GM19239 (cell line): ENCODE measurements at regions not wholly inside any gene's neighbourhood (a gene's known extent, or its start where the extent isn't known, plus 50 kb on each side); places are given as distances from the start of the nearest gene placed in this dataset.
"Not testable (repeated sequence)": the region's sequence is repeated elsewhere in the genome, so short reads cannot be mapped to it uniquely, and the experiment has no call there.

Experiments
- DNase-seq: peaks from one replicate; pipeline ENCODE4 v3.0.0; 2011; ENCODE audit warnings: low spot score; ENCODE audit not compliant: insufficient read length
- FAIRE-seq: peaks from 2 replicates; lab custom pipeline; 2011; peaks lifted over from hg19 to GRCh38; lab: Jason Lieb, UNC

DNA sequence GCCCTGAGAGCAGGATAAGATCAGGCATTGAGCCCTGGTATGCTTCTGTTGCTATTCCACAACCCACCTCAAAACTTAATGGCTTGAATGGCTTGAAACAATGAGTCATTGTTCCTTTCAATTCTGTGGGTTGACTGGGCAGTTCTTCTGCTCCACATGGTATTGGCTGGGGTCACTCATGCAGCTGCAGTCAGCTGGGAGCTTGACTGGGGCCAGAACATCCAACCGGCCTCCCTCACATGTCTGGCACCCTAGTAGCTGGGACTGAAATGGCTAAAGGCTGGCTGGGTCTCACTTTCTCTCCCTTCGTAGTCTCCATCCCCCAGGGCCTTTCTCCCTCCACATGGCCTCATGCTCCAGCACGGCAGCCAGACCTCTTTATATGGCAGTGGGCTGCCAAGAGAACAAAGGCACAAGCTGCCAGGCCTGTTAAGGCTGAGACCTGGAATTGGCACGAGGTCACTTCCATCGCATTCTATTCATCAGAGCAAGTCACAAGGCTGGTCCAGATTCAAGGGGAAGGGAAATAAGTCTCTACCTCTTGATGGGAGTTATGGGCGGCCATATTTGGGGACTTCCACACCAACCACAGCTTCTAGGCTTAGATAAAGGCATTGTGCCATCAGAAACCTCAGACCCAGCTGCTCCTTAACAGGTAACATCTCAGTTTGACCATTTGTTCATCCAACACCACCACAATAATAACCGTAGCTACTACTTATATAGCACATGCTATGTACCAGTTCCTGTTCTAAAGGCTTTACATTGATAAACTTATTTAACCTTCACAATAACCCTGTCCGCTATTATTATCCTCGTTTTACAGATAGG, 159.7 kb upstream of the ATP6AP2 start:
- DNase-seq, result no peak
- peak; percentile 93 for FAIRE-seq

DNA sequence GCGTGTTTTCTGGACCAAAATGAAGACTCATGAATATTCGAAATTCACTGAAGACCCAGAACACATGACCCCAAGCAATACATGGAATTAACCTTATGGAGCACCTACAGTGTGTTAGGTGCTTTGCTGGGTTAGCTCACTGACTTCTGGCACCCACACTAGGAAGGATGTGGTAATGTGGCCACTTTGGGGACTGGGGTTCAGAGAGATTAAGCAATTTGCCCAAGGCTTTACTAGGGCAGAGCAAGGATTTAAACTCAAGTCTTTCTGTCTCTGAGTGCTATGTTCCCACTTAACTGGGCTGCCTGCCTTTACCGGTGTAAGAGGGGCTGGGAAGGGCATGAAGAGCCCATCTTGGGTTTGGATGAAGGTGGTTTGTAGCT, 162.0 kb upstream of the ATP6AP2 start:
- FAIRE-seq (peak; percentile 11), DNase-seq (no peak)

DNA sequence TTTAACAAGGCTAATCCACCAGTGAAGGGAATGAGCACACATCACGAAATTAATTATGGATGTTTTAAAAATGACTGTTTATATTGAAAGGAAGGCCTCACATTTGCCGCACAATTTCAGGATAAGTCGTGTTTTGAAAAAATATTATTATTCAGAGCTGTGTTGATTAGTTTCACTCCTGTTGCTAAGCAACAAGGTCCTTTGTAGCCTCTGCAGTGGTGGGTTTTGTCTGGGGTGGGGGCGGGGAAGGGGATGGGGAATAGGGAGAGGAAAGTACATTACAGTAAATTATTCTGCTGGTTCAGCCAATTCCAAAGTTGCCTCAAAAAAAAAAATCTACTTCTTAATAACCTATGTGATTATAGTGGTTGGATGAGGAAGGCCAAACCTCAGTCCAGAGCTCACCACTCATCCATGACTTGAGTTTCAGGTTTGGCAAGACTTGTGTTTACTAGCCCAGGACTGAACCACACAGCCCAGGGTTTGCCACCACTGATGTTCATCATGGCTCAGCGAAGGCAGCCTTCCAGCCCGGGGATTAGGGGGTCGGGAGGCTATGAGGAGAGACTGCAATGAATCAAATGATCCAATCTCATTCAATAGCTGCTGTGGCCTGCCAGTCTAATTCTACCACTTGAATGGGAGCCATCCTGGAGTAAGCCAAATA, 162.5 kb upstream of the ATP6AP2 start:
- DNase-seq (no peak), FAIRE-seq (peak; percentile 51)

DNA sequence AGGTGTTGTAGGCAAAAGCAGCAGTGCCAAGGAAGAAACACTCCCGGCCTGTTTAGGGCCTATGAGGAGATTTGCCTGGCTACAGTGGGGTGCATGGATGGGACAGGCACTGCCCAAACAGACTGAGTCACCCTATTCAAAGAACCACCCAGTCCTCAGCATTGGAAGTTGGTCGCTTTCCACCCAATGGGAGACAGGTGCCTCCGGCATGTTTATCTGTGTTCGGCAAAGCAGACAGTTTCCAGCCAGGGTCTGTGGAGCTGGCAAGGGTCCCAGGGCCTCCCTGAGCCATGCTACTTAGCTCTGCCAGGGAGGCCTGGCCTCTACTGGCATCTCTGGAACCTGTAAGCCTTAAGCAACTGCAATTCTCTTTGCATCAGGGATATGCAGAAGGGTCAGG, 165.1 kb upstream of the ATP6AP2 start:
- FAIRE-seq (no peak), DNase-seq (no peak)

DNA sequence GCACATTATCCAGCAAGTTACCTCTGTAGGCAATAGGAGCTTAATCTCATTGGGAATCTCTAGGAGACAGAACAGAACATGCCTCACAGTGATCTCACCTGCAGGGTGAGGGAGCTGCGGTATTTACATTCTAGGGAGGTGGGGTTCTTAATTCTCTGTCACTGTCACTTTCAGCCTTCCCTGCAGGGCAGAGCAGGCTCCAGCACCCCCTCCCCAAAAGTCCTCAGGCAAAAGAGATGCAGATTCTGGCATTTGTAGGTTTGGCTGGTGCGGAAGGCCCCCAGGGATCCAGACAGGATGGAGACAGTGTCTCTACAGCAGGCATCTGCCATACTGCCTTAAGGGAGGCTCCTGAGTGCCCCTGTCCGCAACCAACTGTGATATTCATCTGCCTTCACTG, 166.4 kb upstream of the ATP6AP2 start:
- FAIRE-seq, result no peak

DNA sequence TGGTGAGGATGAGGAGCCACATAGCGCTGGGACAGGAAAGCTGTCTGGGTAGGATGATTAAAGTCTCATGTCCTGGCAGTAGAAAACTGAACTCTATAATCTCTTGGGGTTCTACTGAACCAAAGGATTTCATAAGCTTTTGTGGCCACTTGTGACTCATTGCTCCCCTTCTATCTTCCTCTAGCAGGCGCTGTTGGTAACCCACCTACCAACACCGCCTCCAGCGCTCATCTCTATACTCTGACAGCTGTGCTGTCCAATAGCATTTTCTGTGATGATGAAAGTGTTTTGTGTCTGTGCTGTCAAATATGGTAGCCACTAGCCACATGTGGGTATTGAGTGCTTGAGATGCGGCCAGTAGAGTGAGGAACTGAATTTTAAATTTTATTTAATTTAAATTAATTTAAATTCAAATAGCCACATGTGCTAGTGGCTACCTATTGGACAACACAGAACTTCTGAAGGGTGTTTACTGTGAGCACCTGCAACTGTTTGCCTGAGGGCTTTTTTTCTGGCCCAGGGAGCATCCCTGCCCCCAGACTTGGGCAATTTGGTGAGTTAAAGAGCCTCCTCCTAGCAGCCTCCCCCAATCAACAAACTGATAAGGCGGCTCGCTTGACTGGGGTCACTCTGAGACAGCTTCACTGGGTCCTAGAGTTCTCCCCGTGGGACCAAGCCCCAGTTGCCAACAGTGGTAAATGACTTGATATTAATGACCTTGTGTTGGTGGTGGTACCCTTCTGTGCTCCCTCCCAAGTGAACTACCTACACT, 169.2 kb upstream of the ATP6AP2 start:
- DNase-seq, result no peak
- FAIRE-seq, result no peak

More for the DNA sequence above, 166.4 kb upstream of the ATP6AP2 start:
- no peak for DNase-seq

DNA sequence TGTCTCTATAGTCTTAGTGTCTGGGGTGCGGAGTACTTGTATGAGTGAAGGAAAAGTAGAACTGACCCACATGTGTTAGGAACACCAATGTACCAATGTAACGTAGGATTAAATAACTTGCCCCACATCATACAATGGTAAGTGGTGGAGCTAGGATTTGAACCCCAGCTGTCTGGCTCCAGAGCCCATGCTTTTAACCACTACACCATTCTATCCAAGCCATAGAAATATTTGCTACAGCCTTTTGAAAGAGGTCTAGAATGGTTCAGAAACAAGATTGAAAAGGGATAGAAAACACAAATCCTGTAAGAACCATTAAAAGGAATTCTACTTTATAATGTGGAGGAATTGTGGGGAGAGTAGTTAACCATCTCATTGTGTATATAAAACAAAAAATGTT, 169.9 kb upstream of the ATP6AP2 start:
- DNase-seq (no peak), FAIRE-seq (no peak)

DNA sequence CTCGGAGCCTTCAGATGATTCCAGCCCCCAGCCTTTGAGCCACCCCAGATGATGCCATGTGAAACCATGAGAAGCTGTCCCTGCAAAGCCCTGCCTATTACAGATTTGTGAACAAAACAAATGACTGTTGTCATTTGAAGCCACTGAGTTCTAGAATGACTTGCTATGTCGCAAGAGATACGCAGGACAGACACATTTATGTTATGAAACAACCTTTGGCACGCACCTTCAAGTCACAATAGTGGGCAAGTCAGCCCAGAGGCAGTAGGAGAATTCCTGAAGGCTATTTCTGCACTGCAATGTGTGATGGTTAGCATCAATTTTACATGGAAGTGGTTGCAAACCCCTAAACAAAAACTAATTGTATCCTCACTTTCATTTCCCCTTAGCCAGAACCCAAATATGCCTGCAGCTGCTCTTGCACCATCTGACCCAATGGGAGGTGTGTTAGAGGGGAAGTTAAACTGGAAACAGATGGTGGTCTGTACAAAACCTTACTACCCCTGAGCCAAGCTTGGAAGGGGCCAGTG, 174.4 kb upstream of the ATP6AP2 start:
- DNase-seq, result no peak
- FAIRE-seq, result peak; percentile 78

DNA sequence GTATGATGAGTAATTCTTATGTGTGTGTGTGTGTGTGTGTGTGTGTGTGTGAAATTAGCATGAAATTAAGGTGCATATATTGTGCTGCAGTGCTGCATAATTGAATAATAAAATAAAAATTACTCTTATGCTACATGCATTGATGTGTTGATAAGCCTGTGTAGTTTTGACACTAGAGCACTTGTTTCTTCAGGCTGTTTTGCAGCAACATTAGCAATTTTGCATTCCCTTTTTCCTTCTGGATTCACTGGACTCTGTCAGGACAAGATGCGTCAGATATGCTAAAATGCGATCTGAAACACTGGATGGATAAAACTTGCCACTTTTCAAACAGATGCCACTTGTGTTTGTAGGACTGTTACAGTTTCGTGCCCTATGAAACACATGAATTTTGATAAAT, 175.4 kb upstream of the ATP6AP2 start:
- DNase-seq, result no peak
- no peak for FAIRE-seq

DNA sequence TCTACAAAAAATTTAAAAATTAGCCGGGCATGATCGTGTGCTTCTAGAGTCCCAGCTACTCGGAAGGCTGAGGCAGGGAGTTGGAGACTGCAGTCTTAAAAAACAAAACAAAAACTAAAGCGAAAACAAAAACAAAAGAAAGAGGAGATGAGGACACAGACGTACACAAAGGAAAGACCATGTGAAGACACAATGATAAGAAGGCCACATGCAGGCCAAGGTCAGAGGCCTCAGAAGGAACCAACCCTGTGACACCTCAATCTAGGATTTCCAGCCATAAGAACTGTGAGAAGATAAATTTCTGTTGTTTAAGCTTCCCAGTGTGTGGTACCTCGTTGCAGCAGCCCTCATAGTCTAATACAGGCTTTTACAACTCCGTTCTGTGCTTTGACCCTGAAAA, 177.0 kb upstream of the ATP6AP2 start:
- DNase-seq, result no peak
- FAIRE-seq, result no peak

DNA sequence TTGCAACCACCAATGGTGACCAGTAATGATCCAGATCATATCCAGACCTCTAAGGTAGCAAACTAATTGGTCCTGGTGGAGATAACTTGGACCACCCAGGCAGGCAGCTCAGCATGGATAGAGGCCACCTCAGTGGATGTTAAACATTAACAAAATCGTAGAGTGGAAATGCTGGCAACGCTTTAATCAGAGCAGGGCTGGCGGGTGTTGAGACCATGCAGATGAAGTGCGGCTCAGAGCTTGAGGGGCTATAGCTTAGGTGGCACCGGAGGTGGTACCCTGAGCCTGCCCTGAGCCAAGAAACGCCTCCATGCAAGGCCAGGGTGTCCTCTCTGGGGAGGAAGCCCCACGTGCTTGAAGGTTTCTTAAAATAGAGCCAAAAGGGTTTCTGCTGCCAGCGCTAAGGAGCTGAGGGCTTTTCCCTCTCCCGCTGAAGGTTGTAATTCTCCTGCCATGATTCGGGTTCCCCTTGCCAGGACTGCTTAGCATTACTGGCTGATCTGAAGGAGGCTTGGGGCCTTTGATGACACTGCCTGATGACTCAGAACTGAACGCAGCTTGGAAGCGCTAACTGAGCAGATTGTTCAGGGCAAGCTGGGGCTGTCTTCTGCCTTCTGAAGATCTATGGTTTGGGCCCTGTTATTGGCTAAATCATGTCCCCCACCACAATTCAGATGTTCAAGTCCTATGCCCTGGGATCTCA, 177.8 kb upstream of the ATP6AP2 start:
- DNase-seq (no peak), FAIRE-seq (peak; percentile 49)

DNA sequence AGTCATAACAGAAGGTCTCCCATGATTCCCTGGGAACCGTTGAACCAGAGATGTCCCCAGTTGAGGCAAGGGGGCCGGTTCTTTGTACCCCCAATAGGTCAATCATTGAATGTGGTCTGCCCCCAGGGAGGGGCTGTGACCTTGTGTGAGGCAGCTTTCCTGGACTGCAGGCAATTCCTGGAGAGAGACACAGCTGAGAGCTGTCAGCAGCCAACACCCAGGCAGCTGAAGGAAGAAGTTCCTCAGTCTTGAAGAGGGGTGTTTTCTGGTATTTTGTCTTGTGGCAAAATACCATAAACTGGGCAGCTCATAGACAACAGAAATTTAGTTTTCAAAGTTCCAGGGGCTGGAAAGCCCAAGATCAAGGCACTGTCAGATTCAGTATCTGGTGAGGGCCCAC, 185.7 kb upstream of the ATP6AP2 start:
- peak; percentile 60 for FAIRE-seq
- DNase-seq, result no peak

DNA sequence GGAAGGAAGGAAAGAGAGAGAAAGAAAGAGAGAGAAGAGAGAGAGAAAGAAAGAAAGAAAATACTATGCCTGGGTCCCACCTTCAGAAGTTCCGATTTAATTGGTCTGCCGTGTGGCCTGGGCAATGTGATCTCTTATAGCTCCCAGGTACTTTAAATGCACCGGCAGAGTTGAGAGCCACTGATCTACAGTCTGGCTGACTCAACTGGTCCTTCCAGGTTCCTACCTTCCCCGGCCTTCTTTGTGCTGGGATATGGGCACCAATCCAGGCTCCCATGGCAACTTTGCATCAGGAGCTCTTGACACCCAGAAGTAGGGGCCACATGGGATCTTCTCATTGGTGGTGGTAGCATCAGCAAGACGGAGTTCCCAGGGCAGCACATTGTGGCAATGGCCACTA, 186.5 kb upstream of the ATP6AP2 start:
- FAIRE-seq (peak; percentile 52), DNase-seq (no peak)

DNA sequence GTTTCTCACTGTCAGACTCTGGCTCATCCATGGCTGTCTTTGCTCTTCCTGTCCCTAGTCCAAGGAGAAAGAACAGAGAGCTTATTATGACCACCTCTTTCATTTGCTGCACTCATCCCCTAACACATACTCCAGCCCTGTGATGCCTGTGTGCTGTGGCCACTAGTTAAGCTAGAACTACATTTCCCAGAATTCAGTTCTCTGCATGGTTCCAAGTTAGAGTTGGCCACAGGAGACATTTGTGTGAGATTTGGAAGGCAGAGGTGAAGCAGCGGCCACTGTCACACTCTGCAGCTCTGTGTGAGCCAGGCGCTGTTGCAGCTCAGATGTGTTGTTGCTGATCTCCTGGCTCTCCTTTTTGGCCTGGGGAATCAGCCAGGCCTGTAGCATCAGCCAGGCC, 188.2 kb upstream of the ATP6AP2 start:
- FAIRE-seq, result peak; percentile 26

DNA sequence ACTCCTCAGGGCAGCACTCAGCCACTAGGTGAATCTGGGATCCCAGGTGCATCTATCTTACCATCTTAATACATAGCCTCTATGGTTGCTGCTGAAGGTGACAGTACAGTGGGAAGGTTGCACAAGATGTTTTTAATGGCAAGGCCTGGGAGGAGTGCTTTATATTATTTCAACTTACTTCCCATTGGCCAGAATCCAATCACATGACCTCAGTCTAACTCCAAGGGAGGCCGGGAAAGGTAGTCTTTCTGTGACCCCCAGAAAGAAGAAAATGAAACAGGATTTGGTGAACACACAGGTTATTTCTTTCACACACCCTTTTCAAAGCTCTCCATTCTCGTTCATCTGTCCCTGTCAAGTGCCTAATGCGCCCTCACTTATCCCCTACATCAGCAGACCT, 189.1 kb upstream of the ATP6AP2 start:
- no peak for FAIRE-seq
- no peak for DNase-seq

More for the DNA sequence above, 188.2 kb upstream of the ATP6AP2 start:
- no peak for DNase-seq

DNA sequence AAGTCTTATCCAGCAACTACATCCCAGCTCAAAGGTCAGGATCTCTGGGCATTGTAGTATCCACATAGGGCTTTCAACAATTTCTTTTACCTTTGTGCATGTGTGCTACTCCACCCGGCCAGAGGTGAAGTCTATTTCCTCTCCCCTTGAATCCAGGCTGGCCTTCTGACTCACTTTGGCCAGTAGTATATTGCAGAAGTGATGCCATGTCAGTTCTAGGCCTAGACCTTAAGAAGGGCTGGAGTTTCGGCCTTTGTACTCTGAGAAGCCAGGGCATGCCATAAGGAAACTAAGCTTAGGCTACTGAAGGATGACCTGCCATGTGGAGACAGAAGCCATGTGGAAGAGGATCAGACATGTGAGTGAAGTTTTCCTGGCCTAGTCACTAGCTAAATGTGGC, 191.2 kb upstream of the ATP6AP2 start:
- FAIRE-seq (peak; percentile 54), DNase-seq (no peak)

DNA sequence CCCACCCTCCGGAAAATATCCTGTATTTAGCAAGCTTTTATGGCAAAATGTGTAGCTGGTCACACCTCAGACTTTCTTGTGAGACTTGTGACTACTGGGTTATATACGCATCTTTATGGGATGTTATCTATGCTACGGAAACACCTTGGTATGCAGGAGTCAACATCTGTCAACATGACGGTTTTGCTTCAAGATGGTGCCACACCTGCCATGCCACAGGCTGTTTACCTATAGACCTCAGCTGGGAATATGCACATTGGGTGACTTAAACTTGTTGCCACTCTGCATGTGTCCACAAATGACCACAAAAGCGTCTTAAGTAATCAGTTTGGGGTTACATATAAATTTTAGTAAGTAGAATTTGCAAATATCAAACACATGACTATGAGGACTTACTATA, 192.3 kb upstream of the ATP6AP2 start:
- FAIRE-seq (no peak), DNase-seq (no peak)

DNA sequence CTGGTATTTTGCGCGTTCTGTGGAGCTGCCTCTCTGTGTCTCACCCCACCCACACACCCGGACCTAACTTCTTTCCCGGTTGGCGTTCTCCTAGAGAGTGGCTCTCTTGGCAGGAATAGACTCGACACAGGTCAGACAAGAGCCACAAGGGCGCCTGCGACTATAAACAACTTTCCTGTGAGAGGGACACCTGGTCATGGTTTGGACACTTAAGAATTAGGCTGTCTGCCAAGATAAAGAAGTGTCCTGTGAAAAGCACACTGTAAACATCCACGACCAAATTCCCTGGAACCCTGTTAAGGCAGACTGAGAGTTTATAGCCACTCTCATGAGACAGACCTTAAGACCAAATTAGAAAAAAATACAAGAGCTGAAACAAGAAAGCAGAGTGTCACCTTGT, 192.9 kb upstream of the ATP6AP2 start:
- DNase-seq, FAIRE-seq: not testable (repeated sequence)

DNA sequence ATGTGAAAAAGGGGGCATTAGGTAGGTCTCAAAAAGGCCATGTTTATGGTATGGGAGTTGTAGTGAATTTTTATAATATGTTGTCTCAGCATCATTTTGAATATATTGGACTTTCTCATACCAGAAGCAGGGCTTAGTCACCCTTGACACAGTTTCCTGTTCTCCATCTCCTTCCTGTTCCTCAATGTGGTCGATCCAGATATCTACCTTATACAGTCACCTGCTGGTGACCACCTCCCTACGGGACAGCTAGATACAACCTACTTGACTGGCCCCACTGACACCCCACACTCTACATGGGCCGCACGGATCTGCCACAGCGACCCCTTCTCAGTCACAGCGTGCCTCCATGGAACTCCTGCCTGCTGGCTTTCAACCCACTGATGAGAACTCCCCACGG, 193.5 kb upstream of the ATP6AP2 start:
- DNase-seq, FAIRE-seq: not testable (repeated sequence)

DNA sequence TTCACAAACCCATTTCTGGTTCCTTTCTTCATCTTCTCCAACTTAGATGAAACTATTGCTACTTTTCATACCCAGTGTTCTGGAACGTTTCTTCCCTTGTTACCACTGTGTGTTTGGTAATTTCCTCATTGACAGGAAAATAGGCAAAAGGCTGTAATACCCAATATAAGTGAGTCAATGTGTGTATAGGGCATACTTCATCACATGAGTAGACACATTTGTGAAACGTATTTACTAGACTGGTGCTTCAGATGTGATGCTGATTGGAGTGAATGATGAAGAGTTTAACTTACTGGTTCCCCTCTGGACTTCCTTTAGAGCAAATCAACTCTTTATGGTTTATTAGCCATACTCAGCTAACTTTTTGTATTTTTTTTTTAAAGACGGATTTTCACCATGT, 195.1 kb upstream of the ATP6AP2 start:
- peak; percentile 81 for FAIRE-seq
- DNase-seq, result no peak
